SIG-M5 treated with dmso at 0.1 percent for 504 hours (cell line): ENCODE measurements at regions not wholly inside any gene's neighbourhood (a gene's known extent, or its start where the extent isn't known, plus 50 kb on each side); places are given as distances from the start of the nearest gene placed in this dataset.

ENCODE experiments used
- DNase-seq: peaks from one replicate; lab custom pipeline; 2025; ENCODE audit not compliant: unreplicated experiment; lab: John Stamatoyannopoulos, UW

GRCh38 chr1:221150996-221151395, 271.8 kb downstream of the HLX start:
- DNase-seq, result no peak

GRCh38 chr1:221154932-221155331, 275.7 kb downstream of the HLX start:
- no peak for DNase-seq

GRCh38 chr1:221157026-221157761, 278.0 kb downstream of the HLX start:
- peak; percentile 90 for DNase-seq

- DNase-seq, result no peak
Observed at GRCh38 chr1:221159608-221160007, 280.4 kb downstream of the HLX start.

GRCh38 chr1:221161571-221162041, 282.4 kb downstream of the HLX start:
- no peak for DNase-seq

- DNase-seq, result no peak
Observed at GRCh38 chr1:221162352-221162751, 283.1 kb downstream of the HLX start.

- no peak for DNase-seq
Observed at GRCh38 chr1:221162939-221163338, 283.7 kb downstream of the HLX start.

- no peak for DNase-seq
Observed at GRCh38 chr1:221164029-221164428, 284.8 kb downstream of the HLX start.

- DNase-seq, result no peak
Observed at GRCh38 chr1:221164951-221165838, 286.0 kb downstream of the HLX start.

- no peak for DNase-seq
Observed at GRCh38 chr1:221165839-221166500, 286.7 kb downstream of the HLX start.

GRCh38 chr1:221166559-221167318, 287.5 kb downstream of the HLX start:
- peak; percentile 100 for DNase-seq

- DNase-seq, result no peak
Observed at GRCh38 chr1:221169447-221169889, 290.2 kb downstream of the HLX start.

- no peak for DNase-seq
Observed at GRCh38 chr1:221170171-221170570, 290.9 kb downstream of the HLX start.

- no peak for DNase-seq
Observed at GRCh38 chr1:221171768-221172167, 292.5 kb downstream of the HLX start.

- no peak for DNase-seq
Observed at GRCh38 chr1:221172841-221173240, 293.6 kb downstream of the HLX start.

GRCh38 chr1:221174330-221174993, 295.2 kb downstream of the HLX start:
- no peak for DNase-seq

GRCh38 chr1:221175249-221175648, 296.0 kb downstream of the HLX start:
- no peak for DNase-seq

GRCh38 chr1:221180704-221181368, 301.6 kb downstream of the HLX start:
- no peak for DNase-seq

- peak; percentile 44 for DNase-seq
Observed at GRCh38 chr1:221182791-221183533, 303.7 kb downstream of the HLX start.
